Esophagus muscularis mucosa (tissue), 4 donors: ENCODE measurements at regions not wholly inside any gene's neighbourhood (a gene's known extent, or its start where the extent isn't known, plus 50 kb on each side); places are given as distances from the start of the nearest gene placed in this dataset.

ENCODE experiments used
- DNase-seq: peaks from one replicate; pipeline ENCODE4 v3.0.0-alpha.2; 2017; ENCODE audit errors: extremely low spot score
- H3K27ac ChIP-seq, 4 donors: fragments of 200-600 bp; sonication (generic); replicated peaks in 1 of 4; 1 replicate in 3 of 4; 2 replicates in 1 of 4; pipeline ENCODE4 v1.5.1; 2016 to 2019; ENCODE audit warnings: mild to moderate bottlenecking in 1 of 4
- H3K27me3 ChIP-seq, 4 donors: fragments of 200-600 bp; sonication (generic); one replicate each; pipeline versions ENCODE4 v1.5.1 to v1.6.0; 2016 to 2019
- H3K36me3 ChIP-seq, 4 donors: fragments of 200-600 bp; sonication (generic); one replicate each; pipeline ENCODE4 v1.5.1; 2016 to 2019
- H3K4me1 ChIP-seq, 4 donors: fragments of 200-600 bp; sonication (generic); one replicate each; pipeline ENCODE4 v1.5.1; 2016 to 2019
- H3K4me3 ChIP-seq, 4 donors: fragments of 200-600 bp; sonication (generic); 1 replicate in 2 of 4; 2 replicates in 2 of 4; pipeline ENCODE4 v1.5.1; 2016 to 2019; ENCODE audit warnings: mild to moderate bottlenecking in 4 of 4, moderate library complexity in 1 of 4
- H3K9me3 ChIP-seq, 4 donors: fragments of 200-600 bp; sonication (generic); 1 replicate in 3 of 4; 2 replicates in 1 of 4; pipeline ENCODE4 v1.5.1; 2016 to 2019
- EP300 ChIP-seq: sonication (generic); formaldehyde crosslinking; IDR thresholded peaks from one replicate; pipeline ENCODE4 v1.6.1; 2017; ENCODE audit warnings: antibody characterized with exemption
- POLR2A ChIP-seq: fragments of 450-650 bp; IDR thresholded peaks from one replicate; pipeline ENCODE4 v1.6.1; 2017; ENCODE audit warnings: antibody characterized with exemption, moderate library complexity, mild to moderate bottlenecking, low read depth
- POLR2AphosphoS5 ChIP-seq, 2 donors: sonication (generic); formaldehyde crosslinking; IDR thresholded peaks; one replicate each; pipeline ENCODE4 v1.6.1; 2017; ENCODE audit warnings: antibody characterized with exemption in 2 of 2
- WGBS: methylation state at CpG from one replicate; pipeline ENCODE4 v1.1.5; 2018; 5-methylcytosine and 5-hydroxymethylcytosine counted together
- intact Hi-C: fragments of 100-400 bp; cut with DNase I; formaldehyde crosslinking; loops from one replicate; pipeline ENCODE4 v1.15.1; 2023
- TF ChIP-seq, protein P1 (sequence below), 3 experiments: fragments of 200-600 bp in 2 of 3; fragments of 450-650 bp in 1 of 3; sonication (generic) in 2 of 3; IDR thresholded peaks; one replicate each; pipeline ENCODE4 v1.5.1; 2017 to 2019; ENCODE audit warnings: antibody characterized with exemption in 3 of 3, mild to moderate bottlenecking in 2 of 3, moderate library complexity in 1 of 3

DNA sequence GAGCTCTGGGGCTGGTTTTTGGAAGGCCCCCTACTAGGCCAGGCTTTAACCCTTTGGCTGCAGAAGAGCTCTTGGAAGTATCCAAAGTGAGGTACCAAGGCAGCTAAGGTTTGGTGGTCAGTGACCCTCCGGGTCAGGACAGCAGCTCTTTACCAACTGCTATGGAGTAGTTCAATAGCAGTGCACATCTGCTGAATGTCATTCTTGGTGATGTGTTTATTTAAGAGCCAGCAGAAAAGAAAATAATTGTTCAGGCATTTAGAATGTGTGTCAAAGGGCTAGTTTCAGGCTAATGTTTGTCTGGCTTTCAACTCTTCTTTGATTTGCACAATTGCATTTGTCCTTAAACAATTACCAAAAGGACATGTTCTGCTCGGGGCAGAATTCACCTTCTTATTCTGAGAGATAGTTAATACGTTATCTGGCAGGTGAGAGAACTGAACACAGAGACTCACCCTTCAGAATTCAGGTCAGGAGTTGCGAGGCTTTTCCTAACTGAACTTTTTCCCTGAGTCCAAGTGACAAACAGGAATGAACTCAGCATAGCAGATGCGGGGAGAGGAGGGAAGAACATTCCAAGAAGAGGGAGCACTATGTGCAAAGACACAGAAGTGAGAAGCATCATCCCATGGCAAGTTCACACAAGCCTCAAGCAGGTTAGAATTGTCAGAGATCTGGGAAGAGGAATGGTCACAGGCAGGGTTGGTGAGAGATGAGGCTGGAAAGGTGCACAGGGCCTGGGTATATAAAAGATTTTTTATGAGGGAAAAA, 556.7 kb upstream of the TLE4 start:
- no peaks in the 10 kb centered on the region for H3K36me3 ChIP-seq
- no peaks in the 10 kb centered on the region for H3K4me1 ChIP-seq
- no peak overlapping the region for H3K4me3 ChIP-seq
- 37% methylated on average over 5 of the region's 5 CpGs for WGBS
- H3K9me3 ChIP-seq, result no peaks in the 10 kb centered on the region
- TF ChIP-seq EP300 (no peak), POLR2A (no peak), POLR2AphosphoS5 (IDR thresholded peaks at IDR 0.05) (no peak)
- TF ChIP-seq, protein P1, sequence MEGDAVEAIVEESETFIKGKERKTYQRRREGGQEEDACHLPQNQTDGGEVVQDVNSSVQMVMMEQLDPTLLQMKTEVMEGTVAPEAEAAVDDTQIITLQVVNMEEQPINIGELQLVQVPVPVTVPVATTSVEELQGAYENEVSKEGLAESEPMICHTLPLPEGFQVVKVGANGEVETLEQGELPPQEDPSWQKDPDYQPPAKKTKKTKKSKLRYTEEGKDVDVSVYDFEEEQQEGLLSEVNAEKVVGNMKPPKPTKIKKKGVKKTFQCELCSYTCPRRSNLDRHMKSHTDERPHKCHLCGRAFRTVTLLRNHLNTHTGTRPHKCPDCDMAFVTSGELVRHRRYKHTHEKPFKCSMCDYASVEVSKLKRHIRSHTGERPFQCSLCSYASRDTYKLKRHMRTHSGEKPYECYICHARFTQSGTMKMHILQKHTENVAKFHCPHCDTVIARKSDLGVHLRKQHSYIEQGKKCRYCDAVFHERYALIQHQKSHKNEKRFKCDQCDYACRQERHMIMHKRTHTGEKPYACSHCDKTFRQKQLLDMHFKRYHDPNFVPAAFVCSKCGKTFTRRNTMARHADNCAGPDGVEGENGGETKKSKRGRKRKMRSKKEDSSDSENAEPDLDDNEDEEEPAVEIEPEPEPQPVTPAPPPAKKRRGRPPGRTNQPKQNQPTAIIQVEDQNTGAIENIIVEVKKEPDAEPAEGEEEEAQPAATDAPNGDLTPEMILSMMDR (IDR thresholded peaks at IDR 0.05), result no peak
- intact Hi-C loops, result no loop called here
- DNase-seq, result no peak
- no peaks in the 10 kb centered on the region for H3K27me3 ChIP-seq
- no peak overlapping the region for H3K27ac ChIP-seq

DNA sequence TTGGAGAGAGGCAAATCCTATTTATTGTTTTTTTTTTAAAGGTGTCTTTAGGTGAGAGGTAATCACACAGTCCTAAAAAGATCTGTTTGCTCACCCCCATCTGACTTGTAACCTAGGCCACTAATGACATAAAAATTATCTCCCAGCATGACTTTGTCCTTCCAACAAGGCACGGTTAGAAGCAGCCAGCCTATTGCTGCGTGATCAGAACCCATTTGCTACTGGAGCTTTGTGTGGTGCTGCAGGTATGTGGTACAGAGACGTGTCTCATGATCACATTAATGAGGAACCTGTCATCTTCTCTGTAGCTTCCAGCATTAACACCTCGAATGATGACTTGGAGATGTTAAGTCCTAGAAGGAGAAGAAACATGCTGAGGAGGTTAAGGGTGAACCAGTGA, 555.8 kb upstream of the TLE4 start:
- intact Hi-C loops, result no loop called here
- WGBS, result 84% methylated on average over 4 of the region's 4 CpGs

DNA sequence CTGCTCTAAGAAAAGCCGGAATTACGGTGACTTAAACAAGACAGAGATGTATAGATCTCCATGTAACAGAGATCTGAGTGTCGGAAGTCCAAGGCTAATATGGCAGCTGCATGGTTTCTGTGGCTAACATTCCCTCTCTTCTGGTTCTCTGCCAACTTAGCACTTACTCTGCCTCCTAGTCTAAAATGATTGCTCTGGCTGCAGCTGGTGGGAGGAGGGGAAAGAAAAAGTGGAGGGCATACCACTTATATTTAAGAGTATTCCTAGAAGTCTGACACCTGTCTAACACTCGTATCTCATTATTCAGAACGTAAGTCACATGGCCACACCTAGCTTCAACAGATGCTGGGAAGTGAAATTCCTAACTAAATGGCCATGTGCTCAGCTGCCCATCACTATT, 551.5 kb upstream of the TLE4 start:
- WGBS, result 89% methylated on average over 5 of the region's 5 CpGs
- intact Hi-C loops, result no loop called here
- Histone ChIP-seq H3K27me3 (no peaks in the 10 kb centered on the region), H3K4me3 (no peak overlapping the region), H3K9me3 (no peaks in the 10 kb centered on the region), H3K27ac (no peak overlapping the region), H3K36me3 (no peaks in the 10 kb centered on the region), H3K4me1 (no peaks in the 10 kb centered on the region)
- TF ChIP-seq POLR2AphosphoS5 (IDR thresholded peaks at IDR 0.05) (no peak), POLR2A (no peak), EP300 (no peak)
- TF ChIP-seq, protein P1 (IDR thresholded peaks at IDR 0.05), result no peak
- no peak for DNase-seq

More for the DNA sequence above, 555.8 kb upstream of the TLE4 start:
- H3K4me3 ChIP-seq, result no peak overlapping the region
- no peaks in the 10 kb centered on the region for H3K4me1 ChIP-seq
- no peaks in the 10 kb centered on the region for H3K36me3 ChIP-seq
- TF ChIP-seq EP300, result no peak
- no peak for TF ChIP-seq POLR2A
- TF ChIP-seq POLR2AphosphoS5 (IDR thresholded peaks at IDR 0.05), result no peak
- TF ChIP-seq, protein P1 (IDR thresholded peaks at IDR 0.05), result no peak
- no peak for DNase-seq
- no peak overlapping the region for H3K27ac ChIP-seq
- H3K27me3 ChIP-seq, result no peaks in the 10 kb centered on the region
- H3K9me3 ChIP-seq, result no peaks in the 10 kb centered on the region

DNA sequence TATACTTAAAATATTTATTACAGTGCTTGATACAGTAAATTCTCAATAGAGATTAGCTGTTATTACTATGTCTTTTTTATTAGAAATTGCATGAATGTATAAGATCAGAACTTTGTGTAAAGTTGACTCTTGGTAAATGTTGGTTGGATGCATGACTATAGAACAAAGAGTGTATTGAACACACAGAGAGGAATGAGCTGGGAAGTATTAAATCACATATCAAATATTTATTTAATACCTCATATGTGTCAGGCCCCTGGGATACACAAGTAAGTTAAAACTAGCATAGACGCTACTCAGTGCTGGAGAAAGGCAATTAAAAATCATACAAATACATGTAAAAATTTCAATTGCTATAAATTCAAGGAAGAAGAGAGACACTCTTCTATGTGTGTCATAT, 550.7 kb upstream of the TLE4 start:
- TF ChIP-seq POLR2A (no peak), EP300 (no peak), POLR2AphosphoS5 (IDR thresholded peaks at IDR 0.05) (no peak)
- TF ChIP-seq, protein P1 (IDR thresholded peaks at IDR 0.05), result no peak
- H3K4me1 ChIP-seq, result no peaks in the 10 kb centered on the region
- no peaks in the 10 kb centered on the region for H3K9me3 ChIP-seq
- no peaks in the 10 kb centered on the region for H3K36me3 ChIP-seq
- H3K4me3 ChIP-seq, result no peak overlapping the region
- H3K27me3 ChIP-seq, result no peaks in the 10 kb centered on the region
- intact Hi-C loops, result no loop called here
- H3K27ac ChIP-seq, result no peak overlapping the region
- WGBS, result 94% methylated on average over 1 of the region's 1 CpG
- no peak for DNase-seq

DNA sequence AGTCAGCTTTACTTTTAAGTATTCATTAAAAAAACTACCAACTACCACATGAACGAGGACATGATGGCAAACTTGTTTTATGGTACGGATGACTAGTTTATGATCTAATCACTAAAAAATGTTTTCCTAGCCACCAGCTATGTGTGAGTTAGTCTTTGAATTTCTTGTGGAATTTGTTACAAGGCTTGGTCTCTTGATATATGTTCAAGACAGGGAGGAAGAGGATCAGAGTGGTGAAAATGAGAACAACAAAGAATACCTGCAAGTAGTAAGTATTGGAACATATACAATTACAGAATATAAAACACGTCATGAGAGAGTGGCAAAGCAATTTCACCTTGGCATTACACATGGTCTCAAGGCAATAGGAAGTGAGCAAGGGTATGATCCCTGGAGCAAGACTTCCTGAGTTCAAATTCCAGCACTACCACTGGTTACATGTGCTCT, 548.6 kb upstream of the TLE4 start:
- no peak for DNase-seq
- Histone ChIP-seq H3K27me3 (no peaks in the 10 kb centered on the region), H3K9me3 (no peaks in the 10 kb centered on the region), H3K36me3 (no peaks in the 10 kb centered on the region), H3K4me1 (no peaks in the 10 kb centered on the region), H3K4me3 (no peak overlapping the region), H3K27ac (no peak overlapping the region)
- WGBS, result 84% methylated on average over 3 of the region's 3 CpGs
- no peak for TF ChIP-seq POLR2A
- TF ChIP-seq EP300, result no peak
- TF ChIP-seq, protein P1 (IDR thresholded peaks at IDR 0.05), result no peak
- no peak for TF ChIP-seq POLR2AphosphoS5 (IDR thresholded peaks at IDR 0.05)
- intact Hi-C loops, result no loop called here
